HG03558 (cell line): ENCODE measurements at regions not wholly inside any gene's neighbourhood (a gene's known extent, or its start where the extent isn't known, plus 50 kb on each side); places are given as distances from the start of the nearest gene placed in this dataset.
"Not testable (repeated sequence)": the region's sequence is repeated elsewhere in the genome, so short reads cannot be mapped to it uniquely, and the experiment has no call there.

Source experiments
- ATAC-seq: cut with Tn5 transposase; IDR thresholded peaks from one replicate; pipeline ENCODE4 v1.9.1; 2021; ENCODE audit warnings: moderate number of reproducible peaks; ENCODE audit not compliant: unreplicated experiment; ENCODE audit errors: extremely low read depth

GRCh38 chrX:125497667-125498066 lies 178.0 kb downstream of the TEX13C start:
- ATAC-seq: no peak

DNA sequence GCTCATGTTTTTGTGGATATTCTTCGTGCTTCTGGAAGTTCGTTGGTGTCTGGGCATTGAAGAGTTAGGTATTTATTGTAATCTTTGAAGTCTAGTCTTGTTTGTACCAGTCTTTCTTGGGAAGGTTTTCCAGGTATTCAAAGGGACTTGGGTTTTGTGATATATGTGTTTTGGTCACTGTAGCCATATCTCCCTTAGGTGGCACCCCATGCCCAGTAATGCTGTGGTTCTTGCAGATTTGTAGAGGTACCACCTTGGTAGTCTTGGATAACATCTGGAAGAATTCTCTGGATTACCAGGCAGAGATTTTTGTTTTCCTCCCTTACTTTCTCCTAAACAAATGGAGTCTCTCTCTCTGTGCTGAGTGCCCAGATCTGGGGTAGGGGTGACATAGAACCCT lies 184.1 kb downstream of the TEX13C start:
- ATAC-seq: no peak

DNA sequence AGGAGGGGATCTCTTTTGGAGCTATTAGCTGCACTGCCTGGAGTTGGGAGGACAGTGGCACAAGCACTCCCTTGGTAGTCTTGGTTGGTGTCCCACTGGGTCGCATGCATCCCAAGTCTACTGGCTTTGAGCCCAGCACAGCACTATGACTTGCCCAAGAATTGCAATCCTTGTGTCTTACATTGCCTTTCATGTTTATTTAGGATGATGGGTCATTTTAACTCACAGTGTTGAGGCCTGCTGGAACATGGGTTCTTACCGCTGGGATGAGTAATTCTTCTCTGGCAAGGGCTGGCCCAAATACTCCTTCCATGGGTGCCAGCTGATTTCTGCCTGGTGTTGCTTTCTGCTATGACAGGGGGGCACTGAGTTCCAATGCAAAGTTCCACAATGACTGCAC lies 185.5 kb downstream of the TEX13C start:
- no peak for ATAC-seq

DNA sequence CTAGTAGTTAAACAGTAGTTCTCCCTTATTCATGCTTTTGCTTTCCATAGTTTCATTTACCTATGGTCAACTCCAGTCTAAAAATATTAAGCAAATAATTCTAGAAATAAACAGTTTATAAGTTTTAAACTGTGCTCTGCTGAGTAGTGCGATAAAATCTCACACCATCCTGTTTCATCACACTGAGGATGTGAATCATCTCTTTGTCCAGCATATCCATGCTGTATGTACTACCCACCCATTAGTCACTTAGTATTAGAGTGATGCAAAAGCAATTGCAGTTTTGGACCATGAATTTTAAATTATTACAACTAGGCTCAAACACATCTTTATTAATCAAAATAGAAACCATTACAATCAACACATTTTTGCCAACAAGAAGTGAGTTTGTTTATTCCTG lies 187.4 kb downstream of the TEX13C start:
- ATAC-seq: no peak

- no peak for ATAC-seq
Observed at GRCh38 chrX:125520029-125520428, 200.4 kb downstream of the TEX13C start.

DNA sequence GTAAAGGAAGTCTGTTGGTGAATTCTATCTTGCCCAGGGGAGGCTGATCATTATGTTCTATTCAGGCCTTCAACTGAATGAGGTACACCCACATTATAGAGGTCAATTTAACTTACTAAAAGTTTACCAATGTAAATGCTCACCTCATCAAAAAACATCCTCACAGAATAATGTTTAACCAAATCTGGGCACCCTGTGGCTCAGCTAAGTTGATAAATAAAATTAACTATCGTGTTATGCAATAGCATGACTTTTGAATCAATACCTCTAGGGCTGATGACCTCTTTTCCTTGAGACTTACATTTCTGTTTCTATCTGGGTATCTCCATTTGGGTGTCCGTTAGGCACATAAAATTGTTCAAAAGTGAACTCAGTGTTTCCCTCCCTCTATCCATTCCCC lies 203.1 kb downstream of the TEX13C start:
- no peak for ATAC-seq

DNA sequence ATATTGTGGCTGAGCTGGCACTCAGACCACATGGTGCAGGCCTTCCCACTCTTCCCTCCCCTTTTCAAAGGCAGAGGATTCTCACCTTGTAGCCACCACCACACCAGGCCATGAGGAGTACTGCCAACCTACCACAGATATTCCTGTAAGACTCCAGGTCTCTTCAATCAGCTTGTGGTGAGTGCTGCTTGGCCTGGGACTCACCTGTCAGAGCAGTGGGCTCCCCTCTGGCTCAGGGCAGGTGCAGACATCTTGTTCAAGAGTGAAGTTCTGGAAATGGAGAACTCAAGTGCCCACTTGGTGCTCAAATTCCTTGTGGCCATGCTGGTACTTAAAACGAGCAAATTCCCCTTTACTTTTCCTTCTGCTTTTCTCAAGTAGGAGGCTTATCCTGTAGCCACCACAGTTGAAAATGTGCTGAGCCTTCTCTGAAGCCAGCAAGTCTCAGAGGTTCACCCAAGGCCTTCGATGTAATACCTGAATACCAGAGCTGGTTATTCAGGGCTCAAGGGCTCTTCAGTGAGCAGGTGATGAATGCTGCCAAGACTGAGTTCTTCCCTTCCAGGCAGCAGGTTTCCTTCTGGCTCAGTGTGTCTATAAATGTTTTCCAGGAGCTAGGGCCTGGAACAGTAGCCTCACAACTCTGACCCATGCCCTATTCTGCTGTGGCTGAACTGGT lies 212.9 kb downstream of the TEX13C start:
- ATAC-seq: no peak

- no peak for ATAC-seq
Observed at GRCh38 chrX:125533352-125533751, 213.7 kb downstream of the TEX13C start.

DNA sequence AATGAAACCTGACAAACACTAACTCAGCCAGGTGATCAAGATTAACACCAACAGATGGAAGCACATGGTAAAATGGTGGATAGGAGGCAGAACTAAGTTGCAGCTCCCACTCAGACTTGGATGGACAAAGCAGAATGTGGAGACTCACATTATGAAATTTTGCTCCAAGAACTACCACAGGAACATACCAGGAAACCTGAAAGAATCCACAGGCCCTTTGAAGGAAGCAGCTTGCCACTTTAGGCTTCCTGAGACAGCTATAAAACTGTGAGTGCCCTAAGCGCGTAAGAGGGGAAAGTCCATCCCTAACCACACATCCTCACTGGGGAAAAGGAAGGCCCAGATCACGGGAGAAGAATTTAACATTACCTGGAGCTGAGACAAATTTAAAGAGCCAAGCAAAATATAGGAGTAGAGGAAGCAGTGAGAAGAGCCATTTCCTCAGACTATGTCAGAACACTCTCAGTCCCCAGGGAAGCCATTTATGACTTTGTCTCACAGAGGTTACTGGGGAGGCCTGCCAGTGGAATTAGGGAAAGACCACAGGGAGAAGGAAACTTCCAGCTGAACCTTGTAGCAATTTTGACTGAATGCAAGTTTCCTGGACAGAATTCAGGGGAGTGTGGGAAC lies 224.5 kb downstream of the TEX13C start:
- no peak for ATAC-seq

DNA sequence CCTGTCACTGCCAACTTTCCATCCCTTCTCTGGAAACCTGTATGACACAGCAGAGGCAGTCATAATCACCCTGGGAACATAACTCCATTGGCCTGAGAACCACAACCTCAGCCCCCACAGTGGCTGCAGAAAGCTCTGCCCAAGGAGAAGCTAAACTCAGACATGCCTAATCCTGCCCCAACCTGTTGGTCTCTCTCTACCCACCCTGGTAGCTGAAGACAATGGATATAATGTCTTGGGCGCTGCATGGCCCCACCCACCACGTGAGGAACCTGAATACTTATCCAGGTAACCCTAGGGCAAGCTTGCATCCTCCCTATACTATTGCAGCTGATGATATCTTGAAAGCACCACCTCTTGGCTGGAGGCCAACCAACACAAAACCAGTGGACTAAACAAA lies 225.2 kb downstream of the TEX13C start:
- no peak for ATAC-seq

GRCh38 chrX:125577479-125577878 lies 257.8 kb downstream of the TEX13C start:
- ATAC-seq: no peak

- ATAC-seq: no peak
Observed at GRCh38 chrX:125604448-125604847, 284.8 kb downstream of the TEX13C start.

- ATAC-seq: no peak
Observed at GRCh38 chrX:125605145-125605544, 285.5 kb downstream of the TEX13C start.

- ATAC-seq: not testable (repeated sequence)
Observed at GRCh38 chrX:125614591-125615343, 295.1 kb downstream of the TEX13C start.

DNA sequence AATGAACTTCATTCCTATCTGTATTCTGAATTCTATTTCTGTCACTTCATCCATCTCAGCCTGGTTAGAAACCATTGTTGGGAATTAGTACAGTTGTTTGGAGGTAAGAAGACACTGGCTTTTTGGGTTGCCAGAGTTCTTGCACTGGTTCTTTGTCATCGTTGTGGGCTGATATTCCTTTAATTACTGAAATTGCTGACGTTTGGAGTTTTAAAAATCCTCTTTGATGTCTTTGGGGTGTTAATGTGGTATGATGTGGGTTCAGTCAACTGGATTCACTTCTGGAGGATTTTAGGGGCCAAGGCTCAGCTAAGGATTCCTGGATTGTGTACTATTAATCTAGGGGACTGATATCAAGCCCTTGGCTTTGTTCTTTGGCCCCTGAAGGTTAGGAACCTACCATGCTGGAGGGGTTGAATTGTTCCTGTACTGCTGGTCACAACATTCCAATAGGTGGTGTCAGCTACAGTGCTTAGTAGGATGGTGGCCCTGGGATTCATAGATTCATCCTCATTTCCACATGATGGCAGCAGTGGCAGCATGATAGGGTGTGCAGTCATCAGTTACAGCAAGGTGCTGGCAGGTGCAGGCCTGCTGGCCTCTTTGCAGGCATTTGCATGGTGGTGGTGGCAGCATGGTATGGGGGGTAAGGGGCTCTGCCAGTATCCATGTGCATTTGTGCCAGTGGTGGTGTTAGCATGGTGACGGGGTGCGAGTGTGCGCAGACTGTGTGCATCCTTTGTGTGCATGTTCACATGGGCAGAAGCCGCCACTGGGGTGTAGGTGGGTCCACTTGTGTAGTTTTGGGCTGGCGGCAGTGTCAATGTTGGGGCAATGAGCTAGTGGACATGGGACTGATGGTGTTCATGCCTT lies 301.3 kb downstream of the TEX13C start:
- no peak for ATAC-seq

DNA sequence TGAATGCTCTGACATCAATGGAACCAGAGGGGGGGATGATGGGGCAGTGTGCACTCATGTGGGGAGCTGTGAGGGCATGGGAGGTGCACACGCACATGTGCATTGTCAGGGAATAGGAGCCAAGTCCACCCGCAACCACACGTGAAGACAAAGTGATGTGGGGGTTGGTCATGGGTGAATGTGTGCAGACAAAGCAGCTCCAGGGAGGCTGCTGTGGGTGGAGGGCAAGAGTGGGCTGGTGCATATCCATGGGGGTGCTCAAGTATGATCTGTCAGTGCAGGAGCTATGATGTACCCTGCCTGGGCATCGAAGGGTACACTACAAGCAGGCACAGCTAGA lies 301.9 kb downstream of the TEX13C start:
- no peak for ATAC-seq

DNA sequence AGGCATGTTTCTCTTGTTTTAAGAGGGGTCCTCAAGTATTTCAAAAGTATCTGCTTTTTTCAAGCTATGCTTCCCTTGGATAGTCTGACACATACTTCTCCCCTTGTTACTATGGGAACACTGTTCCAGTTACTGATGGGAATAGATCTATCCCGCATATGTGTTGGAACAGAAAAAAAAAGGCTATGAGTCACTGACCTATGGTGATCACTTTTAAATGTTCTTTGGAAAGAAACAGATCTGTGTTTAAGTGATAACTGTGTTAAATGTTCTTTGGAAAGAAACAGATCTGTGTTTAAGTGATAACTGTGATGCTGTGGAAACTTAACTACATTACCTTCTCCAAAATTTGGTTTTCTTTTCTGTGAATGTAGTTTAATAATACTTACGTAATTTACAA lies 303.2 kb downstream of the TEX13C start:
- no peak for ATAC-seq

- ATAC-seq: no peak
Observed at GRCh38 chrX:125627676-125628075, 308.0 kb downstream of the TEX13C start.

DNA sequence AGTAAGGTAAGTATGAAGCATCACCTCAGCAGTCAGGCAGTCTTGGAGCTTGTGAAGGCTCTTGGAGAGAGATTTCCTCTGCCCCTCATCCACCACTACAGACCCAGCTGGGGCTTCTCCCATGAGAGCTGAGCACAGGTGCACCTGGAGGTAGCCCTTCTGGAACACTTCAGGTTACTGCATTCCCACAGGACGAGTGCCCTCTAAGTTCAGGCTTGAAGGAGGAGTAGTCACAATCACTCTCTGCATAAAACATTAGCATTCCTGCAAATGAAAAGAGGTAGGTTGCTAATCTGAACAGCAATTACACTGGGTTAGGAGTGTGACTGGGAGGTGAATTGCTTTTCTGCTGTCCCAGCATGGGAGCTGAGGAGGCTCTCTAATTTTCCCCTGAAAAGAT lies 308.8 kb downstream of the TEX13C start:
- ATAC-seq: no peak

DNA sequence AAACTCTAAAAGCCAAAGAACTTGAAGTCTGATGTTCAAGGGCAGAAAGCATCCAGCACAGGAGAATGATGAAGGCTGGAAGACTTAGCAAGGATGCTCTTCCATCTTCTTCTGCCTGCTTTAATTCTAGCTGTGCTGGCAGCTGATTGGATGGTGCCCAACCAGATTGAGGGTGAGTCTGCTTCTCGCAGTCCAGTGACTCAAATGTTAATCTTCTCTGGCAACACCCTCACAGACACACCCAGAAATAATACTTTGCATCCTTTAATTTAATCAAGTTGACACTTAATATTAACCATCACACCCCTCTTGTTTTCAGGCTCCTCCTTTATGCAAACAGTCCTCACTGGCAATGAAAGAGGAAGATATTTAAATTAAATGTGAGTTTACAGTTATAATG lies 321.7 kb downstream of the TEX13C start:
- no peak for ATAC-seq

DNA sequence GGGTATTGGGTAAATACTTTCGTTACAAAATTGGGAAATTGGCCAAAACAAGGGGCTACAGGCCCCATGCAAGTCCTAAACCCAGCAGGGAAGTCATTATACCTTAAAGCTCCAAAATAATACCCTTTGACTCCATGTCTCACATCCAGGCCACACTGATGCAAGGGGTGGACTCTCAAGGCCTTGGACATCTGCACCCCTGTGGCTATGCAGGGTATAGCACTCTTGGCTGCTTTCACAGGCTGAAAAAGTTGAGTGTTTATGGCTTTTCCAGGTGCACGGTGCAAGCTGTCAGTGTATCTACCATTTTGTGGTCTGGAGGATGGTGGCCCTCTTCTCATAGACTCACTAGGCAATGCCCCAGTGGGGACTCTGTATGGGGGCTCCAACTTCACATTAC lies 326.5 kb downstream of the TEX13C start:
- no peak for ATAC-seq
